ENCODE measurements at regions not wholly inside any gene's neighbourhood (a gene's known extent, or its start where the extent isn't known, plus 50 kb on each side); places are given as distances from the start of the nearest gene placed in this dataset.

- WGBS (ENCODE audit: low lambda C conversion rate), result 3% methylated on average over 3 of the region's 3 CpGs
Observed at GRCh38 chr21:22791986-22792560, 1793.9 kb downstream of the NCAM2 start.

DNA sequence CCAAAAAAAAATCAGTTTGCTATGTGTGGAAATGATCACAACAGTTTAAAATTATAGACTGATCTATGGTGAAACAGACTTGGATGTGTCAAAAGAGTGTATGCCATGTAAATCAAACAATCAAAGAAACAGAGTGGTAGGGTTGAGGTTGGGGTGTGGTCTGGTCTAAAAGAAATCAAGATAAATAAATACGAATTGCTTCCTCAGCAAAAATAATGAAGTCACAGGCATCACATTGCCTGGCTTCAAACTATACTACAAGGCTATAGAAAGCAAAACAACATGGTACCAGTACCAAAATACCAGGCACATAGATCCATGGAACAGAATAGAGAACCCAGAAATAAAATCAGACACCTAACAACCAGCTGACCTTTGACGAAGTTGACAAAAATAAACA is 1796.9 kb downstream of the NCAM2 start:
- DNase-seq, result no peak
- Histone ChIP-seq H3K27ac (ENCODE audit: low read depth in 2 of 2, low read length in 1 of 2) (no peak overlapping the region), H3K9me2 (no peaks in the 10 kb centered on the region), H3K4me2 (no peak overlapping the region), H3K79me2 (ENCODE audit: insufficient read depth) (no peaks in the 10 kb centered on the region), H3K36me3 (replicated peaks in 1 of 2; ENCODE audit: control insufficient read depth in 1 of 2, insufficient read depth in 2 of 2, low read length in 1 of 2) (no peaks in the 10 kb centered on the region), H3F3A (replicated peaks; ENCODE audit: insufficient read depth) (peaks cover 7% of the 10 kb centered on the region), H3K9ac (no peak overlapping the region), H3K4me1 (ENCODE audit: control insufficient read depth in 1 of 2, insufficient read depth in 2 of 2, low read depth in 1 of 2, low read length in 1 of 2) (peaks cover 0 to 5% of the 10 kb centered on the region in 2 experiments; a peak in 1 of 4 replicates), H3K4me3 (ENCODE audit: low read depth in 2 of 2, low read length in 1 of 2) (no peak overlapping the region), H4K20me1 (ENCODE audit: insufficient read depth) (no peaks in the 10 kb centered on the region), H3K9me3 (no peaks in the 10 kb centered on the region), H2AFZ (ENCODE audit: low read depth) (no peak overlapping the region), H3K27me3 (ENCODE audit: insufficient read depth) (no peaks in the 10 kb centered on the region)
- no peak for TF ChIP-seq RXRA (IDR thresholded peaks at IDR 0.05; ENCODE audit: borderline replicate concordance, low read depth)
- TF ChIP-seq TCF12 (IDR thresholded peaks at IDR 0.05), result no peak
- no peak for TF ChIP-seq TEAD4 (IDR thresholded peaks at IDR 0.05; ENCODE audit: borderline replicate concordance, insufficient read depth)
- TF ChIP-seq CTCF (IDR thresholded peaks at IDR 0.05), result no peak
- no peak for TF ChIP-seq RFX5 (IDR thresholded peaks at IDR 0.05; ENCODE audit: low read length)
- no peak for TF ChIP-seq GATA2 (CRISPR knock-in tag; IDR thresholded peaks at IDR 0.05)
- no peak for TF ChIP-seq USF1 (IDR thresholded peaks at IDR 0.05; ENCODE audit: borderline replicate concordance, low read depth)
- no peak for TF ChIP-seq FOXJ3 (CRISPR knock-in tag; IDR thresholded peaks at IDR 0.05)
- TF ChIP-seq MEF2A (IDR thresholded peaks at IDR 0.05; ENCODE audit: borderline replicate concordance, low read depth), result no peak
- POLR2A ChIA-PET, result no interaction called here
- CTCF ChIA-PET, result interaction anchor here (1.3 kb wide), 1 partner anchor 9 kb away, joined by 5 read pairs; no protein-coding TSS in a partner anchor
- 69% methylated on average over 2 of the region's 2 CpGs for WGBS (ENCODE audit: low lambda C conversion rate)

More at GRCh38 chr21:22791986-22792560, 1793.9 kb downstream of the NCAM2 start:
- H4K20me1 ChIP-seq (ENCODE audit: insufficient read depth), result no peaks in the 10 kb centered on the region
- no peaks in the 10 kb centered on the region for H3K27me3 ChIP-seq (ENCODE audit: insufficient read depth)
- H3K79me2 ChIP-seq (ENCODE audit: insufficient read depth), result no peaks in the 10 kb centered on the region
- H3F3A ChIP-seq (replicated peaks; ENCODE audit: insufficient read depth), result peaks cover 7% of the 10 kb centered on the region
- no peak overlapping the region; a peak in 1 of 4 replicates for H3K4me3 ChIP-seq (ENCODE audit: low read depth in 2 of 2, low read length in 1 of 2)
- H3K9me2 ChIP-seq, result no peaks in the 10 kb centered on the region
- H3K9me3 ChIP-seq, result no peaks in the 10 kb centered on the region
- ChIA-PET POLR2A (no interaction called here), CTCF (interaction anchor here (0.6 to 3.2 kb wide), 25 partner anchors 12 to 1793 kb away, joined by 3 to 19 read pairs (median 3); no protein-coding TSS in a partner anchor)
- H3K4me1 ChIP-seq (ENCODE audit: control insufficient read depth in 1 of 2, insufficient read depth in 2 of 2, low read depth in 1 of 2, low read length in 1 of 2), result peaks cover 0 to 5% of the 10 kb centered on the region in 2 experiments; a peak in 1 of 4 replicates
- no peak overlapping the region for H3K9ac ChIP-seq
- peak; percentile 60 for DNase-seq
- no peak overlapping the region for H3K27ac ChIP-seq (ENCODE audit: low read depth in 2 of 2, low read length in 1 of 2)
- H3K4me2 ChIP-seq, result no peak overlapping the region
- TF ChIP-seq ELF1 (IDR thresholded peaks at IDR 0.05), result no peak
- TF ChIP-seq, protein P1, sequence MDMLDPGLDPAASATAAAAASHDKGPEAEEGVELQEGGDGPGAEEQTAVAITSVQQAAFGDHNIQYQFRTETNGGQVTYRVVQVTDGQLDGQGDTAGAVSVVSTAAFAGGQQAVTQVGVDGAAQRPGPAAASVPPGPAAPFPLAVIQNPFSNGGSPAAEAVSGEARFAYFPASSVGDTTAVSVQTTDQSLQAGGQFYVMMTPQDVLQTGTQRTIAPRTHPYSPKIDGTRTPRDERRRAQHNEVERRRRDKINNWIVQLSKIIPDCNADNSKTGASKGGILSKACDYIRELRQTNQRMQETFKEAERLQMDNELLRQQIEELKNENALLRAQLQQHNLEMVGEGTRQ (IDR thresholded peaks at IDR 0.05; ENCODE audit: borderline replicate concordance, low read depth, low read length), result no peak
- peak; percentile 89 for TF ChIP-seq CTCF (IDR thresholded peaks at IDR 0.05)
- TF ChIP-seq RAD21 (IDR thresholded peaks at IDR 0.05; ENCODE audit: low read length), result peak; percentile 82
- TF ChIP-seq SMC3 (IDR thresholded peaks at IDR 0.05; ENCODE audit: low read depth, low read length), result peak; percentile 55
- TF ChIP-seq TAF1 (IDR thresholded peaks at IDR 0.05; ENCODE audit: borderline replicate concordance, low read depth, low read length), result no peak
- no peak for TF ChIP-seq NRF1 (IDR thresholded peaks at IDR 0.05; ENCODE audit: low read depth, low read length)
- TF ChIP-seq USF1 (IDR thresholded peaks at IDR 0.05; ENCODE audit: borderline replicate concordance, low read depth), result no peak
- no peak for TF ChIP-seq RXRA (IDR thresholded peaks at IDR 0.05; ENCODE audit: borderline replicate concordance, low read depth)
- no peaks in the 10 kb centered on the region for H3K36me3 ChIP-seq (replicated peaks in 1 of 2; ENCODE audit: control insufficient read depth in 1 of 2, insufficient read depth in 2 of 2, low read length in 1 of 2)
- no peak overlapping the region for H2AFZ ChIP-seq (ENCODE audit: low read depth)

All from SK-N-SH (cell line).